ENCODE measurements at regions not wholly inside any gene's neighbourhood (a gene's known extent, or its start where the extent isn't known, plus 50 kb on each side); places are given as distances from the start of the nearest gene placed in this dataset.
"Not testable (repeated sequence)": the region's sequence is repeated elsewhere in the genome, so short reads cannot be mapped to it uniquely, and the experiment has no call there.

GRCh38 chr6:4637691-4638433 lies 138.3 kb upstream of the CDYL start:
- no peak for DNase-seq
- H3K27ac ChIP-seq: no peak overlapping the region
- no peak overlapping the region for H3K4me3 ChIP-seq
- 88 to 93% methylated on average over 5 of the region's 5 CpGs for WGBS, 2 donors
- no peak for ATAC-seq (ENCODE audit: low FRiP score in 2 of 2)
- H3K9me3 ChIP-seq: no peaks in the 10 kb centered on the region
- TF ChIP-seq CTCF (IDR thresholded peaks at IDR 0.05) (no peak), EP300 (IDR thresholded peaks at IDR 0.05) (no peak), POLR2A (IDR thresholded peaks at IDR 0.05) (no peak), POLR2AphosphoS5 (IDR thresholded peaks at IDR 0.05) (no peak)
- H3K27me3 ChIP-seq: no peaks in the 10 kb centered on the region
- no peaks in the 10 kb centered on the region for H3K36me3 ChIP-seq
- no peaks in the 10 kb centered on the region for H3K4me1 ChIP-seq

DNA sequence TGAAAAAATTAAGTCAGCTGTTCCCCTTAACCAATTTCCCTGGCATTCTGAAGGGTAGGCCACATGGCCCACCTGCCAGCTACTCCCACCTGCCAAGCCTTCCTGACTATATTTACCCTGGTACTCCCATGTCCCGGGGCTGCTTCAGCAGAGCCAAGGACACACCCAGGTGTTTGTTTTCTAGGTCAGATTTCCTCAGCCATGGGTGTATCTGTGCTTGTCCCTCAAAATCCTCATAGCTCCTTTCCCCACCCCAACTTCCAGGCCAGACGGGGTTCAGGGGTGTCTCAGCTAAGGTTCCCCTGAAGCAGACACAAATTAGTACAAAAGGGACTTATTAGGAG lies 139.4 kb upstream of the CDYL start:
- WGBS, 2 donors: 61 to 95% methylated on average over 2 of the region's 2 CpGs
- no peaks in the 10 kb centered on the region for H3K36me3 ChIP-seq
- ATAC-seq (ENCODE audit: low FRiP score in 2 of 2): no peak
- no peak overlapping the region for H3K4me3 ChIP-seq
- no peak for DNase-seq
- no peaks in the 10 kb centered on the region for H3K27me3 ChIP-seq
- TF ChIP-seq CTCF (IDR thresholded peaks at IDR 0.05) (no peak), POLR2AphosphoS5 (IDR thresholded peaks at IDR 0.05) (no peak), POLR2A (IDR thresholded peaks at IDR 0.05) (no peak), EP300 (IDR thresholded peaks at IDR 0.05) (no peak)
- H3K9me3 ChIP-seq: no peaks in the 10 kb centered on the region
- no peaks in the 10 kb centered on the region for H3K4me1 ChIP-seq
- H3K27ac ChIP-seq: no peak overlapping the region

- Histone ChIP-seq H3K27me3 (no peaks in the 10 kb centered on the region), H3K9me3 (no peaks in the 10 kb centered on the region), H3K4me3 (no peak overlapping the region), H3K27ac (no peak overlapping the region), H3K4me1 (no peaks in the 10 kb centered on the region), H3K36me3 (no peaks in the 10 kb centered on the region)
- ATAC-seq (ENCODE audit: low FRiP score in 2 of 2) (no peak), DNase-seq (peak in 1 of 2 donors; percentile 52)
- TF ChIP-seq EP300 (IDR thresholded peaks at IDR 0.05) (no peak), POLR2AphosphoS5 (IDR thresholded peaks at IDR 0.05) (no peak), CTCF (IDR thresholded peaks at IDR 0.05) (no peak), POLR2A (IDR thresholded peaks at IDR 0.05) (no peak)
- 89% methylated on average over 14 of the region's 14 CpGs for WGBS, 2 donors
Measured at GRCh38 chr6:4636191-4636880, 139.9 kb upstream of the CDYL start.

- no peaks in the 10 kb centered on the region for H3K27me3 ChIP-seq
- H3K36me3 ChIP-seq: no peaks in the 10 kb centered on the region
- peaks cover 0 to 4% (median 3%) of the 10 kb centered on the region in 4 donors for H3K9me3 ChIP-seq
- ATAC-seq (ENCODE audit: low FRiP score in 2 of 2) (no peak), DNase-seq (no peak)
- WGBS, 2 donors: 80 to 85% methylated on average over 5 of the region's 5 CpGs
- H3K27ac ChIP-seq: no peak overlapping the region
- no peak overlapping the region for H3K4me3 ChIP-seq
- no peaks in the 10 kb centered on the region for H3K4me1 ChIP-seq
- TF ChIP-seq POLR2AphosphoS5 (IDR thresholded peaks at IDR 0.05) (no peak), POLR2A (IDR thresholded peaks at IDR 0.05) (no peak)
Measured at GRCh38 chr6:4635666-4636065, 140.5 kb upstream of the CDYL start.

DNA sequence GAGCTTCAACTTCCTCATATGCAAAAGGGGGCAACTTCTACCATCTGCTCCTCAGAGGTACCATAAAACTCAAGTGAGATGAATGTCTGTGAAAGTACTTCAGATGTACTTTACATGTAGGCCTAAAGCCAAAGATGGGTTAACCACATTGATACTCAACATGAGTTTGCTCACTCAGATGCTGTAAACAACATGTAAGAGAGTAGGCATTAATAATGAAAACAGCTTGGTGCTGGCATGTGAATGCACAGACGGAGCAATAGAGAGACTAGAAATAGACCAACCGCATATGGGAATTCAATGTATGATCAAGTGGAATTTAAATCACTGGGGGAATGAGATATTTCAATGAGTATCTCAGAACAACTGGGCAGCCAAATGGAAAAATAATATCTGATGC lies 143.8 kb upstream of the CDYL start:
- DNase-seq (no peak), ATAC-seq (ENCODE audit: low FRiP score in 2 of 2) (no peak)
- Histone ChIP-seq H3K36me3 (no peaks in the 10 kb centered on the region), H3K4me1 (no peaks in the 10 kb centered on the region), H3K9me3 (peaks cover 9 to 32% (median 22%) of the 10 kb centered on the region in 4 donors), H3K4me3 (no peak overlapping the region), H3K27ac (no peak overlapping the region), H3K27me3 (no peaks in the 10 kb centered on the region)
- TF ChIP-seq POLR2AphosphoS5 (IDR thresholded peaks at IDR 0.05) (no peak), CTCF (IDR thresholded peaks at IDR 0.05) (no peak), EP300 (IDR thresholded peaks at IDR 0.05) (no peak), POLR2A (IDR thresholded peaks at IDR 0.05) (no peak)
- WGBS, 2 donors: 75 to 84% methylated on average over 2 of the region's 2 CpGs

GRCh38 chr6:4629789-4630188 lies 146.4 kb upstream of the CDYL start:
- H3K4me1 ChIP-seq; DNase-seq; H3K36me3 ChIP-seq; H3K27me3 ChIP-seq; ATAC-seq (ENCODE audit: low FRiP score in 2 of 2); H3K27ac ChIP-seq; H3K4me3 ChIP-seq: not testable (repeated sequence)
- H3K9me3 ChIP-seq: peaks cover 9 to 32% (median 22%) of the 10 kb centered on the region in 4 donors
- 89 to 97% methylated on average over 1 of the region's 1 CpG for WGBS, 2 donors
